BE2C (cell line): ENCODE measurements at regions not wholly inside any gene's neighbourhood (a gene's known extent, or its start where the extent isn't known, plus 50 kb on each side); places are given as distances from the start of the nearest gene placed in this dataset.

Experiments used
- DNase-seq: peaks from one replicate; pipeline ENCODE4 v3.0.0-alpha.2; 2020
- H3K27me3 ChIP-seq: fragments of 250-450 bp; sonication (Bioruptor Pico); 2 replicates; pipeline ENCODE4 v1.5.1; 2020; ENCODE audit warnings: mild to moderate bottlenecking
- H3K36me3 ChIP-seq: fragments of 250-450 bp; sonication (Bioruptor Pico); 2 replicates; pipeline ENCODE4 v1.5.1; 2020; ENCODE audit warnings: mild to moderate bottlenecking
- H3K4me1 ChIP-seq: fragments of 250-450 bp; sonication (Bioruptor Pico); 2 replicates; pipeline ENCODE4 v1.5.1; 2020
- H3K4me3 ChIP-seq: 2 replicates; pipeline ENCODE4 v1.5.1; 2011; ENCODE audit warnings: low read depth, low read length
- H3K9me3 ChIP-seq: fragments of 250-450 bp; sonication (Bioruptor Pico); 2 replicates; pipeline ENCODE4 v1.5.1; 2020
- CTCF ChIP-seq: IDR thresholded peaks from 2 replicates; pipeline ENCODE4 v1.5.1; 2012; ENCODE audit warnings: mild to moderate bottlenecking, low read depth, low read length

- Histone ChIP-seq H3K36me3 (no peaks in the 10 kb centered on the region), H3K9me3 (no peaks in the 10 kb centered on the region), H3K4me3 (no peak overlapping the region), H3K27me3 (no peaks in the 10 kb centered on the region), H3K4me1 (no peaks in the 10 kb centered on the region)
- TF ChIP-seq CTCF = no peak
- DNase-seq = no peak
Measured at GRCh38 chr16:72415379-72415778, 243.4 kb upstream of the PMFBP1 start.

- no peak for DNase-seq
- H3K27me3 ChIP-seq = no peaks in the 10 kb centered on the region
- no peak for TF ChIP-seq CTCF
Measured at GRCh38 chr16:72410492-72410891, 238.5 kb upstream of the PMFBP1 start.

GRCh38 chr16:72409423-72409822 is 237.5 kb upstream of the PMFBP1 start:
- Histone ChIP-seq H3K4me3 (no peak overlapping the region), H3K9me3 (no peaks in the 10 kb centered on the region), H3K27me3 (no peaks in the 10 kb centered on the region), H3K4me1 (no peaks in the 10 kb centered on the region), H3K36me3 (no peaks in the 10 kb centered on the region)
- TF ChIP-seq CTCF = no peak
- DNase-seq = no peak

More at GRCh38 chr16:72410492-72410891, 238.5 kb upstream of the PMFBP1 start:
- Histone ChIP-seq H3K9me3 (no peaks in the 10 kb centered on the region), H3K36me3 (no peaks in the 10 kb centered on the region), H3K4me1 (no peaks in the 10 kb centered on the region), H3K4me3 (no peak overlapping the region)

GRCh38 chr16:72406390-72406789 is 234.4 kb upstream of the PMFBP1 start:
- no peaks in the 10 kb centered on the region for H3K27me3 ChIP-seq
- no peak for DNase-seq
- no peaks in the 10 kb centered on the region for H3K9me3 ChIP-seq
- no peak overlapping the region for H3K4me3 ChIP-seq
- no peaks in the 10 kb centered on the region for H3K36me3 ChIP-seq
- TF ChIP-seq CTCF = no peak
- no peaks in the 10 kb centered on the region for H3K4me1 ChIP-seq

- no peak for DNase-seq
Measured at GRCh38 chr16:72404299-72404698, 232.3 kb upstream of the PMFBP1 start.

GRCh38 chr16:72401084-72401361 is 229.1 kb upstream of the PMFBP1 start:
- no peaks in the 10 kb centered on the region; the same call in 1 of the 2 replicates for H3K4me1 ChIP-seq
- H3K4me3 ChIP-seq = no peak overlapping the region
- no peak for TF ChIP-seq CTCF
- DNase-seq = no peak
- H3K36me3 ChIP-seq = no peaks in the 10 kb centered on the region
- no peaks in the 10 kb centered on the region for H3K27me3 ChIP-seq
- H3K9me3 ChIP-seq = no peaks in the 10 kb centered on the region

More at GRCh38 chr16:72404299-72404698, 232.3 kb upstream of the PMFBP1 start:
- Histone ChIP-seq H3K9me3 (no peaks in the 10 kb centered on the region), H3K27me3 (no peaks in the 10 kb centered on the region), H3K36me3 (no peaks in the 10 kb centered on the region), H3K4me3 (no peak overlapping the region), H3K4me1 (no peaks in the 10 kb centered on the region; the same call in 1 of the 2 replicates)
- no peak for TF ChIP-seq CTCF
